ENCODE measurements at regions not wholly inside any gene's neighbourhood (a gene's known extent, or its start where the extent isn't known, plus 50 kb on each side); places are given as distances from the start of the nearest gene placed in this dataset.
"Not testable (repeated sequence)": the region's sequence is repeated elsewhere in the genome, so short reads cannot be mapped to it uniquely, and the experiment has no call there.

GRCh38 chr13:87333599-87333998 lies 337.6 kb upstream of the SLITRK5 start:
- Mint-ChIP-seq H3K4me3 (no peak overlapping the region), H3K4me1 (peaks cover 3% of the 10 kb centered on the region), H3K36me3 (ENCODE audit: low read depth) (no peaks in the 10 kb centered on the region), H3K27ac (no peak overlapping the region), H3K27me3 (ENCODE audit: insufficient read depth) (no peaks in the 10 kb centered on the region), H3K9me3 (peaks cover 3% of the 10 kb centered on the region)
- 94 to 95% methylated on average over 5 of the region's 5 CpGs for WGBS, 2 experiments (ENCODE audit: insufficient coverage in 1 of 2, insufficient read length in 1 of 2)
- TF ChIP-seq CTCF (conservative IDR thresholded peaks at IDR 0.05) = no peak
- peaks cover 4% of the 10 kb centered on the region for H3K9me3 ChIP-seq (ENCODE audit: control insufficient read depth, low read length)
- DNase-seq = no peak
- peaks cover 4% of the 10 kb centered on the region for H3K36me3 ChIP-seq (ENCODE audit: control insufficient read depth, insufficient read depth, low read length)
- no peaks in the 10 kb centered on the region for H3K27me3 ChIP-seq (ENCODE audit: control insufficient read depth, insufficient read depth, low read length, poor library complexity, severe bottlenecking)
- no peak overlapping the region for H3K9ac ChIP-seq (ENCODE audit: extremely low read depth, low read length, poor library complexity, severe bottlenecking)
- no peak overlapping the region for H3K27ac ChIP-seq (ENCODE audit: low read depth, low read length)
- H3K4me1 ChIP-seq (ENCODE audit: control insufficient read depth, insufficient read depth, low read length) = no peaks in the 10 kb centered on the region
- no peak overlapping the region for H3K4me3 ChIP-seq (ENCODE audit: low read length)

GRCh38 chr13:87334176-87334575 lies 337.0 kb upstream of the SLITRK5 start:
- no peak overlapping the region for H3K4me3 Mint-ChIP-seq
- WGBS, 2 experiments (ENCODE audit: insufficient coverage in 1 of 2, insufficient read length in 1 of 2) = 92 to 95% methylated on average over 6 to 8 of the region's 8 CpGs
- peaks cover 3% of the 10 kb centered on the region for H3K9me3 Mint-ChIP-seq
- Histone ChIP-seq H3K27me3 (ENCODE audit: control insufficient read depth, insufficient read depth, low read length, poor library complexity, severe bottlenecking) (no peaks in the 10 kb centered on the region), H3K36me3 (ENCODE audit: control insufficient read depth, insufficient read depth, low read length) (peaks cover 4% of the 10 kb centered on the region), H3K4me3 (ENCODE audit: low read length) (no peak overlapping the region), H3K27ac (ENCODE audit: low read depth, low read length) (no peak overlapping the region), H3K9ac (ENCODE audit: extremely low read depth, low read length, poor library complexity, severe bottlenecking) (no peak overlapping the region), H3K4me1 (ENCODE audit: control insufficient read depth, insufficient read depth, low read length) (no peaks in the 10 kb centered on the region), H3K9me3 (ENCODE audit: control insufficient read depth, low read length) (peaks cover 4% of the 10 kb centered on the region)
- no peaks in the 10 kb centered on the region for H3K36me3 Mint-ChIP-seq (ENCODE audit: low read depth)
- TF ChIP-seq CTCF (conservative IDR thresholded peaks at IDR 0.05) = no peak
- DNase-seq = no peak
- H3K27me3 Mint-ChIP-seq (ENCODE audit: insufficient read depth) = no peaks in the 10 kb centered on the region
- H3K4me1 Mint-ChIP-seq = peaks cover 3% of the 10 kb centered on the region
- H3K27ac Mint-ChIP-seq = no peak overlapping the region

- H3K27me3 Mint-ChIP-seq (ENCODE audit: insufficient read depth); H3K4me1 ChIP-seq (ENCODE audit: control insufficient read depth, insufficient read depth, low read length); H3K4me3 ChIP-seq (ENCODE audit: low read length); H3K9ac ChIP-seq (ENCODE audit: extremely low read depth, low read length, poor library complexity, severe bottlenecking); DNase-seq; H3K4me3 Mint-ChIP-seq; H3K4me1 Mint-ChIP-seq; H3K27ac ChIP-seq (ENCODE audit: low read depth, low read length); H3K27me3 ChIP-seq (ENCODE audit: control insufficient read depth, insufficient read depth, low read length, poor library complexity, severe bottlenecking); H3K36me3 Mint-ChIP-seq (ENCODE audit: low read depth); H3K27ac Mint-ChIP-seq; H3K9me3 Mint-ChIP-seq; H3K36me3 ChIP-seq (ENCODE audit: control insufficient read depth, insufficient read depth, low read length); H3K9me3 ChIP-seq (ENCODE audit: control insufficient read depth, low read length): not testable (repeated sequence)
- WGBS, 2 experiments (ENCODE audit: insufficient coverage in 1 of 2, insufficient read length in 1 of 2) = 75 to 81% methylated on average over 4 to 8 of the region's 8 CpGs
These were observed 334.8 kb upstream of the SLITRK5 start for GRCh38 chr13:87336346-87336889.

- Histone ChIP-seq H3K9ac (ENCODE audit: extremely low read depth, low read length, poor library complexity, severe bottlenecking) (no peak overlapping the region), H3K27ac (ENCODE audit: low read depth, low read length) (no peak overlapping the region), H3K27me3 (ENCODE audit: control insufficient read depth, insufficient read depth, low read length, poor library complexity, severe bottlenecking) (no peaks in the 10 kb centered on the region), H3K4me1 (ENCODE audit: control insufficient read depth, insufficient read depth, low read length) (no peaks in the 10 kb centered on the region), H3K4me3 (ENCODE audit: low read length) (no peak overlapping the region), H3K9me3 (ENCODE audit: control insufficient read depth, low read length) (no peaks in the 10 kb centered on the region), H3K36me3 (ENCODE audit: control insufficient read depth, insufficient read depth, low read length) (no peaks in the 10 kb centered on the region)
- 86 to 92% methylated on average over 1 to 2 of the region's 2 CpGs for WGBS, 2 experiments (ENCODE audit: insufficient coverage in 1 of 2, insufficient read length in 1 of 2)
- no peaks in the 10 kb centered on the region for H3K9me3 Mint-ChIP-seq
- no peak for TF ChIP-seq CTCF (conservative IDR thresholded peaks at IDR 0.05)
- H3K4me1 Mint-ChIP-seq = no peaks in the 10 kb centered on the region
- no peaks in the 10 kb centered on the region for H3K27me3 Mint-ChIP-seq (ENCODE audit: insufficient read depth)
- H3K27ac Mint-ChIP-seq = no peak overlapping the region
- H3K36me3 Mint-ChIP-seq (ENCODE audit: low read depth) = no peaks in the 10 kb centered on the region
- no peak overlapping the region for H3K4me3 Mint-ChIP-seq
- no peak for DNase-seq
These were observed 327.0 kb upstream of the SLITRK5 start for GRCh38 chr13:87344176-87344575.

Data from endodermal cell (in vitro differentiated cells).